Activated CD4-positive, alpha-beta T cell treated with anti-CD3 and anti-CD28 coated beads, Interleukin-2, amount 10 ng/mL, durations not matched to agents 7 days and 5 days (primary cell): ENCODE measurements at regions not wholly inside any gene's neighbourhood (a gene's known extent, or its start where the extent isn't known, plus 50 kb on each side); places are given as distances from the start of the nearest gene placed in this dataset. TPM values are rescaled to one million over a fixed set of nuclear protein-coding genes. Genes with fewer than 3 reads are reported as not detected.

ENCODE experiments used
- microRNA-seq: library from miRNA; unstranded; fragments of <30 nt; microRNA quantifications from one replicate; pipeline ENCODE4 v1.2.0, GENCODE V29; 2021; ENCODE audit warnings: borderline microRNAs expressed, borderline replicate concordance

Small RNAs in the stretch of these regions (microRNA-seq; reads per million reads assigned to microRNA genes)
- not detected for gene MIR4693
